ENCODE measurements at regions not wholly inside any gene's neighbourhood (a gene's known extent, or its start where the extent isn't known, plus 50 kb on each side); places are given as distances from the start of the nearest gene placed in this dataset.

- TF ChIP-seq, protein P1, sequence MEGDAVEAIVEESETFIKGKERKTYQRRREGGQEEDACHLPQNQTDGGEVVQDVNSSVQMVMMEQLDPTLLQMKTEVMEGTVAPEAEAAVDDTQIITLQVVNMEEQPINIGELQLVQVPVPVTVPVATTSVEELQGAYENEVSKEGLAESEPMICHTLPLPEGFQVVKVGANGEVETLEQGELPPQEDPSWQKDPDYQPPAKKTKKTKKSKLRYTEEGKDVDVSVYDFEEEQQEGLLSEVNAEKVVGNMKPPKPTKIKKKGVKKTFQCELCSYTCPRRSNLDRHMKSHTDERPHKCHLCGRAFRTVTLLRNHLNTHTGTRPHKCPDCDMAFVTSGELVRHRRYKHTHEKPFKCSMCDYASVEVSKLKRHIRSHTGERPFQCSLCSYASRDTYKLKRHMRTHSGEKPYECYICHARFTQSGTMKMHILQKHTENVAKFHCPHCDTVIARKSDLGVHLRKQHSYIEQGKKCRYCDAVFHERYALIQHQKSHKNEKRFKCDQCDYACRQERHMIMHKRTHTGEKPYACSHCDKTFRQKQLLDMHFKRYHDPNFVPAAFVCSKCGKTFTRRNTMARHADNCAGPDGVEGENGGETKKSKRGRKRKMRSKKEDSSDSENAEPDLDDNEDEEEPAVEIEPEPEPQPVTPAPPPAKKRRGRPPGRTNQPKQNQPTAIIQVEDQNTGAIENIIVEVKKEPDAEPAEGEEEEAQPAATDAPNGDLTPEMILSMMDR (IDR thresholded peaks at IDR 0.05): no peak
- TF ChIP-seq POLR2AphosphoS5 (IDR thresholded peaks at IDR 0.05) (no peak), POLR2A (IDR thresholded peaks at IDR 0.05; ENCODE audit: low read depth) (no peak)
Measured at GRCh38 chr10:71048971-71049615, 160.7 kb upstream of the PCBD1 start.
